WTC11 (cell line): ENCODE measurements at regions not wholly inside any gene's neighbourhood (a gene's known extent, or its start where the extent isn't known, plus 50 kb on each side); places are given as distances from the start of the nearest gene placed in this dataset.

ENCODE experiments used
- ATAC-seq: fragments of 200-7000 bp; cut with Tn5 transposase; 2 replicates; pipeline ENCODE4 v1.10.0; 2021; ENCODE audit warnings: mild to moderate bottlenecking, moderate library complexity
- CTCF ChIA-PET: fragments of 300-600 bp; sonication (Branson Sonifier 250); formaldehyde crosslinking; loops from one replicate; lab custom pipeline; 2021; ENCODE audit warnings: antibody characterized with exemption; lab: Charles Lee
- POLR2A ChIA-PET: fragments of 350-600 bp; sonication (Branson Sonifier 250); formaldehyde crosslinking; loops from one replicate; lab custom pipeline; 2021; ENCODE audit warnings: antibody characterized with exemption; lab: Charles Lee
- DNase-seq: peaks from one replicate; pipeline ENCODE4 v3.0.0; 2021; ENCODE audit warnings: low spot score
- H3K27ac Mint-ChIP-seq: 2 replicates; pipeline ENCODE4 v1.8.0; 2021; ENCODE audit warnings: mixed read lengths
- H3K27me3 Mint-ChIP-seq: 2 replicates; pipeline ENCODE4 v1.8.0; 2021; ENCODE audit warnings: low read depth, mild to moderate bottlenecking, moderate library complexity, mixed read lengths
- H3K36me3 Mint-ChIP-seq: 2 replicates; pipeline ENCODE4 v1.8.0; 2021; ENCODE audit warnings: mixed read lengths
- H3K4me1 Mint-ChIP-seq: 2 replicates; pipeline ENCODE4 v1.8.0; 2022; ENCODE audit warnings: mixed read lengths
- H3K4me3 Mint-ChIP-seq: 2 replicates; pipeline ENCODE4 v1.8.0; 2021; ENCODE audit warnings: mild to moderate bottlenecking, moderate library complexity, mixed read lengths
- H3K9me3 Mint-ChIP-seq: 2 replicates; pipeline ENCODE4 v1.8.0; 2021; ENCODE audit warnings: mixed read lengths
- CREB1 ChIP-seq: sonication (generic); formaldehyde crosslinking; IDR thresholded peaks from 2 replicates; pipeline ENCODE4 v1.8.0; 2023; ENCODE audit warnings: mild to moderate bottlenecking, missing genetic modification reagents
- E2F5 ChIP-seq: sonication (generic); formaldehyde crosslinking; IDR thresholded peaks from 2 replicates; pipeline ENCODE4 v1.8.1; 2022; ENCODE audit warnings: mild to moderate bottlenecking, moderate library complexity, missing genetic modification reagents
- ERG ChIP-seq: fragments of 250-450 bp; sonication (Bioruptor Pico); IDR thresholded peaks from 2 replicates; pipeline ENCODE4 v1.8.0; 2021; ENCODE audit warnings: mild to moderate bottlenecking
- GABPB1 ChIP-seq: sonication (generic); formaldehyde crosslinking; IDR thresholded peaks from 2 replicates; pipeline ENCODE4 v1.8.1; 2023; ENCODE audit warnings: mild to moderate bottlenecking, missing genetic modification reagents
- GRHL2 ChIP-seq: fragments of 250-450 bp; sonication (Bioruptor Pico); IDR thresholded peaks from 2 replicates; pipeline ENCODE4 v1.8.0; 2022; ENCODE audit warnings: mild to moderate bottlenecking, moderate library complexity; ENCODE audit not compliant: insufficient replicate concordance, severe bottlenecking
- IRF1 ChIP-seq: sonication (generic); formaldehyde crosslinking; IDR thresholded peaks from 2 replicates; pipeline ENCODE4 v1.8.0; 2023; ENCODE audit warnings: missing genetic modification reagents
- JUN ChIP-seq: sonication (generic); formaldehyde crosslinking; IDR thresholded peaks from 2 replicates; pipeline ENCODE4 v1.8.0; 2023; ENCODE audit warnings: mild to moderate bottlenecking, missing genetic modification reagents
- NFYB ChIP-seq: sonication (generic); formaldehyde crosslinking; conservative IDR thresholded peaks from 2 replicates; pipeline ENCODE4 v1.8.0; 2022; ENCODE audit warnings: low read depth, missing genetic modification reagents
- SMAD3 ChIP-seq: sonication (generic); formaldehyde crosslinking; IDR thresholded peaks from 2 replicates; pipeline ENCODE4 v1.8.0; 2022; ENCODE audit warnings: missing genetic modification reagents, mild to moderate bottlenecking, borderline replicate concordance
- SOX15 ChIP-seq: fragments of 250-450 bp; sonication (Bioruptor Pico); IDR thresholded peaks from 2 replicates; pipeline ENCODE4 v1.9.0; 2021; ENCODE audit warnings: mild to moderate bottlenecking
- TEAD4 ChIP-seq: sonication (generic); formaldehyde crosslinking; IDR thresholded peaks from 2 replicates; pipeline ENCODE4 v1.8.0; 2022; ENCODE audit warnings: mild to moderate bottlenecking, missing genetic modification reagents
- ZNF121 ChIP-seq: sonication (generic); formaldehyde crosslinking; IDR thresholded peaks from 2 replicates; pipeline ENCODE4 v1.8.0; 2023; ENCODE audit warnings: missing genetic modification reagents
- ZNF671 ChIP-seq: fragments of 250-450 bp; sonication (Bioruptor Pico); IDR thresholded peaks from 2 replicates; pipeline ENCODE4 v1.8.0; 2021; ENCODE audit warnings: mild to moderate bottlenecking
- ZSCAN18 ChIP-seq: fragments of 250-450 bp; sonication (Bioruptor Pico); IDR thresholded peaks from 2 replicates; pipeline ENCODE4 v2.1.2; 2022; ENCODE audit warnings: mild to moderate bottlenecking, moderate library complexity
- TF ChIP-seq, protein P1 (sequence below): sonication (generic); formaldehyde crosslinking; IDR thresholded peaks from 2 replicates; pipeline ENCODE4 v1.8.0; 2022; ENCODE audit warnings: missing genetic modification reagents

GRCh38 chr16:77564791-77565390 lies 130.1 kb upstream of the ADAMTS18 start:
- ChIA-PET POLR2A (no interaction called here), CTCF (interaction anchor here (0.7 kb wide), 1 partner anchor 96 kb away, joined by 3 read pairs; no protein-coding TSS in a partner anchor)
- DNase-seq (no peak), ATAC-seq (no peak)
- TF ChIP-seq E2F5 (CRISPR knock-in tag) (no peak), IRF1 (CRISPR knock-in tag) (no peak), SMAD3 (no peak), GRHL2 (CRISPR knock-in tag) (no peak), TEAD4 (no peak), CREB1 (CRISPR knock-in tag) (no peak), ZNF671 (CRISPR knock-in tag) (no peak)
- TF ChIP-seq, protein P1, sequence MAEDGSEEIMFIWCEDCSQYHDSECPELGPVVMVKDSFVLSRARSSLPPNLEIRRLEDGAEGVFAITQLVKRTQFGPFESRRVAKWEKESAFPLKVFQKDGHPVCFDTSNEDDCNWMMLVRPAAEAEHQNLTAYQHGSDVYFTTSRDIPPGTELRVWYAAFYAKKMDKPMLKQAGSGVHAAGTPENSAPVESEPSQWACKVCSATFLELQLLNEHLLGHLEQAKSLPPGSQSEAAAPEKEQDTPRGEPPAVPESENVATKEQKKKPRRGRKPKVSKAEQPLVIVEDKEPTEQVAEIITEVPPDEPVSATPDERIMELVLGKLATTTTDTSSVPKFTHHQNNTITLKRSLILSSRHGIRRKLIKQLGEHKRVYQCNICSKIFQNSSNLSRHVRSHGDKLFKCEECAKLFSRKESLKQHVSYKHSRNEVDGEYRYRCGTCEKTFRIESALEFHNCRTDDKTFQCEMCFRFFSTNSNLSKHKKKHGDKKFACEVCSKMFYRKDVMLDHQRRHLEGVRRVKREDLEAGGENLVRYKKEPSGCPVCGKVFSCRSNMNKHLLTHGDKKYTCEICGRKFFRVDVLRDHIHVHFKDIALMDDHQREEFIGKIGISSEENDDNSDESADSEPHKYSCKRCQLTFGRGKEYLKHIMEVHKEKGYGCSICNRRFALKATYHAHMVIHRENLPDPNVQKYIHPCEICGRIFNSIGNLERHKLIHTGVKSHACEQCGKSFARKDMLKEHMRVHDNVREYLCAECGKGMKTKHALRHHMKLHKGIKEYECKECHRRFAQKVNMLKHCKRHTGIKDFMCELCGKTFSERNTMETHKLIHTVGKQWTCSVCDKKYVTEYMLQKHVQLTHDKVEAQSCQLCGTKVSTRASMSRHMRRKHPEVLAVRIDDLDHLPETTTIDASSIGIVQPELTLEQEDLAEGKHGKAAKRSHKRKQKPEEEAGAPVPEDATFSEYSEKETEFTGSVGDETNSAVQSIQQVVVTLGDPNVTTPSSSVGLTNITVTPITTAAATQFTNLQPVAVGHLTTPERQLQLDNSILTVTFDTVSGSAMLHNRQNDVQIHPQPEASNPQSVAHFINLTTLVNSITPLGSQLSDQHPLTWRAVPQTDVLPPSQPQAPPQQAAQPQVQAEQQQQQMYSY (CRISPR knock-in tag): no peak
- Mint-ChIP-seq H3K36me3 (no peaks in the 10 kb centered on the region), H3K9me3 (no peaks in the 10 kb centered on the region), H3K4me1 (no peaks in the 10 kb centered on the region), H3K27me3 (no peaks in the 10 kb centered on the region), H3K4me3 (no peak overlapping the region), H3K27ac (no peak overlapping the region)

DNA sequence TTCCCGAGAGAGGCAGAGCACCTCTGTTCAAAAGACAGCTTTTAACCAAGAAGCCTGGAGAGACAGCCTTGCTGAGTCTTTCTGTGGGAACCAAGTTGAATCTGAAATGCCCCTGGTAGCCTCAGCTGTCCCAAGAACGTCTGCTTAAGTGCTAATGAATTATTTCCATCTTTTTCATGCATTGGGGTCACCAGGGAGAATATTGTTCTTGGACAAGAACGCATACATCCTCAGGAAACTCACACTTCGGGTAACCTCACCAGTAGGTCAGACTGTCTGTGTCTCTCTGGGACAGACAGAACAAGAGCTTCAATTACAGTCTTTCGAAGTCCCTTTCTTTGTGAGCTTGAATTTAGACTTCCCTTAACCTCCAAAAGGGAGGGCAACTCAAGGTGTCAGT lies 134.6 kb upstream of the ADAMTS18 start:
- no peak for TF ChIP-seq JUN (CRISPR knock-in tag)
- ChIA-PET CTCF (interaction anchor here (0.7 to 1.3 kb wide), 3 partner anchors 28 to 333 kb away, joined by 3 to 5 read pairs (median 3); no protein-coding TSS in a partner anchor), POLR2A (no interaction called here)
- no peak for ATAC-seq
- DNase-seq: no peak
- H3K4me3 Mint-ChIP-seq: no peak overlapping the region
- H3K27me3 Mint-ChIP-seq: no peaks in the 10 kb centered on the region
- H3K36me3 Mint-ChIP-seq: no peaks in the 10 kb centered on the region
- no peaks in the 10 kb centered on the region for H3K4me1 Mint-ChIP-seq
- H3K27ac Mint-ChIP-seq: no peak overlapping the region
- no peaks in the 10 kb centered on the region for H3K9me3 Mint-ChIP-seq

DNA sequence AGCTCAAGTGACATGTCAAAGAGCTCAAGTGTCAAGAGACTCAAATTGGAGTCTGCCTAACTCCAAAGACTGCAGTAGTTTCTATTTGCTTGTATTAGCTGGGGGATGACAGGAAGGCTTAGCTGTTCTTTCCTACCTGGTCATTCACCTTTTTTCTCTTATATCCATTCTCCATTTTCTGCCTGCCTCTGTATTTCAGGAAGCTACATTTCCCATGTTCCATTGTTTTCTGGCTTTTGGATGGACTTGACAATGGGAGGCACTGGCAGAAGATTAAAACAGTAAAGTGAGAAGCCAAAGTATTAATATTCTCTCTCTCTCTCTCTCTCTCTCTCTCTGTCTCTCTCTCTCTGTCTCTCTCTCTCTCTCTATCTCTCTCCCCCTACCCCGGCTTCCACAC lies 135.7 kb upstream of the ADAMTS18 start:
- ATAC-seq (no peak), DNase-seq (no peak)
- CTCF ChIA-PET: interaction anchor here (0.6 to 2.0 kb wide), 5 partner anchors 13 to 349 kb away, joined by 3 to 5 read pairs (median 3); no protein-coding TSS in a partner anchor
- H3K9me3 Mint-ChIP-seq: no peaks in the 10 kb centered on the region
- POLR2A ChIA-PET: interaction anchor here (1.0 kb wide), 1 partner anchor 12 kb away, joined by 3 read pairs; no protein-coding TSS in a partner anchor
- H3K36me3 Mint-ChIP-seq: no peaks in the 10 kb centered on the region
- no peak overlapping the region for H3K27ac Mint-ChIP-seq
- H3K27me3 Mint-ChIP-seq: no peaks in the 10 kb centered on the region
- no peaks in the 10 kb centered on the region for H3K4me1 Mint-ChIP-seq
- TF ChIP-seq ZNF121 (no peak), ZSCAN18 (CRISPR knock-in tag) (no peak), GABPB1 (CRISPR knock-in tag) (no peak), ERG (CRISPR knock-in tag) (no peak), SOX15 (no peak), NFYB (no peak)
- TF ChIP-seq, all 79 proteins: peak for 0
- no peak overlapping the region for H3K4me3 Mint-ChIP-seq
